Stimulated activated naive CD4-positive, alpha-beta T cell (primary cell): ENCODE measurements at regions not wholly inside any gene's neighbourhood (a gene's known extent, or its start where the extent isn't known, plus 50 kb on each side); places are given as distances from the start of the nearest gene placed in this dataset.
"Not testable (repeated sequence)": the region's sequence is repeated elsewhere in the genome, so short reads cannot be mapped to it uniquely, and the experiment has no call there.

Experiments used
- DNase-seq, 6 experiments: peaks; one replicate each; lab custom pipeline; 2025; lab: John Stamatoyannopoulos, UW

GRCh38 chr11:127864861-127865260 is 722.5 kb downstream of the ETS1 start:
- no peak for DNase-seq

- no peak for DNase-seq
These were observed 725.0 kb downstream of the ETS1 start for GRCh38 chr11:127862406-127862805.

- no peak for DNase-seq
These were observed 727.4 kb downstream of the ETS1 start for GRCh38 chr11:127859941-127860354.

- no peak for DNase-seq
These were observed 742.5 kb downstream of the ETS1 start for GRCh38 chr11:127844876-127845275.

GRCh38 chr11:127843483-127844396 is 743.6 kb downstream of the ETS1 start:
- DNase-seq, result peak in 5 of 6 experiments; percentile 3 to 41 (median 22)

GRCh38 chr11:127825183-127825582 is 762.2 kb downstream of the ETS1 start:
- DNase-seq, result no peak

GRCh38 chr11:127818625-127819024 is 768.7 kb downstream of the ETS1 start:
- no peak for DNase-seq

- DNase-seq, result no peak
These were observed 770.4 kb downstream of the ETS1 start for GRCh38 chr11:127816962-127817361.

GRCh38 chr11:127815331-127815730 is 772.0 kb downstream of the ETS1 start:
- DNase-seq, result no peak

GRCh38 chr11:127806501-127806900 is 780.9 kb downstream of the ETS1 start:
- no peak for DNase-seq

GRCh38 chr11:127805771-127806170 is 781.6 kb downstream of the ETS1 start:
- no peak for DNase-seq

GRCh38 chr11:127804747-127805400 is 782.5 kb downstream of the ETS1 start:
- DNase-seq, result no peak

- no peak for DNase-seq
These were observed 783.6 kb downstream of the ETS1 start for GRCh38 chr11:127803755-127804154.

- DNase-seq, result no peak
These were observed 786.2 kb downstream of the ETS1 start for GRCh38 chr11:127800989-127801688.

GRCh38 chr11:127795326-127795725 is 792.0 kb downstream of the ETS1 start:
- no peak for DNase-seq

- no peak for DNase-seq
These were observed 791.3 kb upstream of the KIRREL3 start for GRCh38 chr11:127791844-127792243.

- DNase-seq, result no peak
These were observed 790.0 kb upstream of the KIRREL3 start for GRCh38 chr11:127790592-127790991.

GRCh38 chr11:127789927-127790326 is 789.4 kb upstream of the KIRREL3 start:
- DNase-seq, result no peak

- not testable (repeated sequence) for DNase-seq
These were observed 772.4 kb upstream of the KIRREL3 start for GRCh38 chr11:127772938-127773337.

GRCh38 chr11:127768931-127769330 is 768.4 kb upstream of the KIRREL3 start:
- not testable (repeated sequence) for DNase-seq

- DNase-seq, result no peak
These were observed 766.2 kb upstream of the KIRREL3 start for GRCh38 chr11:127766734-127767133.

- no peak for DNase-seq
These were observed 738.3 kb upstream of the KIRREL3 start for GRCh38 chr11:127738771-127739286.
